Renal cortex interstitium (tissue), 11 donors: ENCODE measurements at regions not wholly inside any gene's neighbourhood (a gene's known extent, or its start where the extent isn't known, plus 50 kb on each side); places are given as distances from the start of the nearest gene placed in this dataset.

Experiments used
- DNase-seq, 11 donors: peaks; one replicate each; pipeline ENCODE4 v3.0.0-alpha.2; 2013; ENCODE audit warnings: low read depth in 9 of 11, low spot score in 4 of 11; ENCODE audit errors: extremely low read depth in 1 of 11

GRCh38 chr2:83573060-83573459 is 886.0 kb downstream of the SUCLG1 start:
- no peak for DNase-seq

- DNase-seq = no peak
These were observed 886.7 kb downstream of the SUCLG1 start for GRCh38 chr2:83572400-83572799.

- no peak for DNase-seq
These were observed 891.5 kb downstream of the SUCLG1 start for GRCh38 chr2:83567551-83567950.

- DNase-seq = no peak
These were observed 893.5 kb downstream of the SUCLG1 start for GRCh38 chr2:83565626-83566025.

- peak in 1 of 11 donors; percentile 11 for DNase-seq
These were observed 893.9 kb downstream of the SUCLG1 start for GRCh38 chr2:83565181-83565580.

- DNase-seq = no peak
These were observed 897.5 kb downstream of the SUCLG1 start for GRCh38 chr2:83561592-83561991.

GRCh38 chr2:83536556-83536955 is 922.5 kb downstream of the SUCLG1 start:
- DNase-seq = no peak

GRCh38 chr2:83534416-83534815 is 924.7 kb downstream of the SUCLG1 start:
- DNase-seq = no peak

- no peak for DNase-seq
These were observed 927.8 kb downstream of the SUCLG1 start for GRCh38 chr2:83531206-83531826.

- DNase-seq = no peak
These were observed 930.3 kb downstream of the SUCLG1 start for GRCh38 chr2:83528767-83529166.

- DNase-seq = no peak
These were observed 936.1 kb downstream of the SUCLG1 start for GRCh38 chr2:83522891-83523493.

- no peak for DNase-seq
These were observed 941.2 kb downstream of the SUCLG1 start for GRCh38 chr2:83517727-83518368.

GRCh38 chr2:83516503-83516902 is 942.6 kb downstream of the SUCLG1 start:
- no peak for DNase-seq

GRCh38 chr2:83487451-83487850 is 971.6 kb downstream of the SUCLG1 start:
- peak in 1 of 11 donors; percentile 23 for DNase-seq

GRCh38 chr2:83481436-83481835 is 977.6 kb downstream of the SUCLG1 start:
- DNase-seq = no peak

GRCh38 chr2:83478037-83478436 is 981.0 kb downstream of the SUCLG1 start:
- DNase-seq = no peak

- no peak for DNase-seq
These were observed 983.7 kb downstream of the SUCLG1 start for GRCh38 chr2:83475371-83475770.

- DNase-seq = peak in 9 of 11 donors; percentile 7 to 41 (median 26)
These were observed 987.4 kb downstream of the SUCLG1 start for GRCh38 chr2:83471655-83472054.

GRCh38 chr2:83470928-83471327 is 988.2 kb downstream of the SUCLG1 start:
- no peak for DNase-seq

GRCh38 chr2:83464444-83464843 is 994.6 kb downstream of the SUCLG1 start:
- no peak for DNase-seq

GRCh38 chr2:83462881-83463280 is 996.2 kb downstream of the SUCLG1 start:
- no peak for DNase-seq
